HG02798 (cell line): ENCODE measurements at regions not wholly inside any gene's neighbourhood (a gene's known extent, or its start where the extent isn't known, plus 50 kb on each side); places are given as distances from the start of the nearest gene placed in this dataset.
"Not testable (repeated sequence)": the region's sequence is repeated elsewhere in the genome, so short reads cannot be mapped to it uniquely, and the experiment has no call there.

Experiments
- ATAC-seq: cut with Tn5 transposase; IDR thresholded peaks from one replicate; pipeline ENCODE4 v1.9.1; 2021; ENCODE audit warnings: mild to moderate bottlenecking; ENCODE audit not compliant: unreplicated experiment, poor library complexity

DNA sequence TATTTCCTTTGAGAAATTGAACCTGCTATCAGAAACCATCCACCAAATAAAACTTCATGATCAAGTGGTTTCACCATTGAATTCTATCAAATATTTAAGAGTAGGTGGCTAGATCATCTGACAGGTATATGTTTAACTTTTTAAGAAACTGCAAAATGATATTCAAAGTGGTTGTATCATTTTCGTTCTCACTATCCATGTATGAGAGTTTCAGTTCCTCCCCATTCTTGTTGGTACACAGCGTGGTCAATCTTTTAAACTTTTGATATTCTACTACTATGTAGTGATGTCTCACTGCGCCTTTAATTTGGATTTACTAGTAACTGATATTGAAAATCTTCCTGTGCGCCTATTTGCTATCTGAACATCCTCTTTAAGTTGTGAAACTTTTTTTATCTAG is 163.7 kb downstream of the CYB561 start:
- peak; percentile 39 for ATAC-seq

- no peak for ATAC-seq
Measured at GRCh38 chr17:63285551-63285950, 160.6 kb downstream of the CYB561 start.

GRCh38 chr17:63286254-63286653 is 159.9 kb downstream of the CYB561 start:
- no peak for ATAC-seq

- not testable (repeated sequence) for ATAC-seq
Measured at GRCh38 chr17:63287006-63287405, 159.1 kb downstream of the CYB561 start.

DNA sequence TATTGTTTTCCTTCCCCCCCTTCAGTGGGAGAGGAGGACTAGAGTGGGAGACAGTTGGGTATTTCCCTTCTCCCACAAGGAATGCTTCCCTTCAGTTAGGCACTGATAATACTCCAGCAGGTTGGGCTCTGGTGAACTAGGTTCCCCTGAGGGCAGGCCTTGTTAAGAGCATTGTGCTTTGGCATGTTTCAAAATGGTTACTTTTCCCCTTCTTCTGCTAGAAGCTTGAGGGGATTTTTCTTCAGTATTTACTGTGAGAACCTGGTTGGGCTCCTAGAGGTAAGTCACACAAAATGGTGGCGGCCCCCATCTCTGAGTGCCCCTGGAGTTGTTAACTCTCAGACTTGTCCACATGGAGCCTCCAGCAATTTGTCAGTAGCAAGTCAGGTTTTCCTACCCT is 156.2 kb downstream of the CYB561 start:
- ATAC-seq, result no peak

GRCh38 chr17:63290351-63290750 is 155.8 kb downstream of the CYB561 start:
- no peak for ATAC-seq

GRCh38 chr17:63290784-63291183 is 155.3 kb downstream of the CYB561 start:
- ATAC-seq, result no peak

GRCh38 chr17:63291258-63291657 is 154.8 kb downstream of the CYB561 start:
- no peak for ATAC-seq

GRCh38 chr17:63292421-63292820 is 153.7 kb downstream of the CYB561 start:
- ATAC-seq, result no peak

DNA sequence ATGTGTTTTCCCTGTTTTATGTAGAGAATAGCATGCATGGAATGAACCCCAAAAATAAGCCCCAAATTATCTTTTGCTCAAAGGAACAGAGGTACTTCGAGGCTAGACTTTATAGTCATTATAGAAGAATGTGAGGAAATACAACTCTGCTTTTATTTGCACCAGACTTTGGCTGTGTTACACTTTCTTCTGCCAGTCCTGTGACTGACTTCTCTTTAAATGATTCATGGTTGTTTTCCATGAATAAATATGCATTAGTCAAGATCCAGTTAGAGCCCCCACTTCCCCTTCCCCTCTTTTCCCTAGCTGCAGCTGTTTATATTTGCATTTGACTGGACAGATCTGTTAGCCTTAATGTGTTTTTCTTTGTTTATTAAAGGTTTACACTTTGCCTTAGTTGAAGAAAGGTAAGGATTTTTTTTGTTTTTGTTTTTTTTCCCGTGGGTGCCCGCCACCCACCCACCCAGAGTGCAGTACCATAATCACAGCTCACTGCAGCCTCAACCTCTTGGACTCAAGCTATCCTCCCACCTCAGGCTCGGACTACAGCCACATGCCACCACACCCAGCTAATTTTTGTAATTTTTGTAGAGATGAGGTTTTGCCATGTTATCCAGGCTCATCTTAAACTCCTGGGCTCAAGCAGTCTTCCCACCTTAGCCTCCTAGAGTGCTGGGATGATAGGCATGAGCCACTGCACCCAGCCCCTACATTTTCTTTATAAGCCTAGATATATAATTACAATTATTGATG is 152.6 kb downstream of the CYB561 start:
- ATAC-seq, result no peak

- no peak for ATAC-seq
Measured at GRCh38 chr17:63294776-63295175, 151.3 kb downstream of the CYB561 start.

DNA sequence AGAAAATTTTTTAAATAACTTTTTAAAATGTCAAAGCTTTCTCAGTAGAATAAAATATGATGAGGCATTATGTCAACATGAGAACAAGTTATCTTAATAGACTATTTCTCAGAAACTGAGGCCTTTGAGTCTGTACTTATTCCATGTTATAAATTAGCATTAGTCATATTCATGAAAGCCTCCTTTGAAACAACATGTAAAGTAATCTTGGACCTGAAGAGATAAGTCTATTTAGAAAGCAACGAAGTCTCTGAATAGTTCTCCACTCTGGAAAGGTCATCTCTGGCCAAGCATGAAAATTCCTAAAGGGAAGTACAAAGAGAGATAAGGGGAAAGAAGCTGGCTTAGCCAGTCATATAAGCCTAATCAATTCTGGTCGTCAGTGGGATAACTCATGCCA is 150.8 kb downstream of the CYB561 start:
- ATAC-seq, result no peak

GRCh38 chr17:63295839-63296590 is 150.1 kb downstream of the CYB561 start:
- no peak for ATAC-seq

DNA sequence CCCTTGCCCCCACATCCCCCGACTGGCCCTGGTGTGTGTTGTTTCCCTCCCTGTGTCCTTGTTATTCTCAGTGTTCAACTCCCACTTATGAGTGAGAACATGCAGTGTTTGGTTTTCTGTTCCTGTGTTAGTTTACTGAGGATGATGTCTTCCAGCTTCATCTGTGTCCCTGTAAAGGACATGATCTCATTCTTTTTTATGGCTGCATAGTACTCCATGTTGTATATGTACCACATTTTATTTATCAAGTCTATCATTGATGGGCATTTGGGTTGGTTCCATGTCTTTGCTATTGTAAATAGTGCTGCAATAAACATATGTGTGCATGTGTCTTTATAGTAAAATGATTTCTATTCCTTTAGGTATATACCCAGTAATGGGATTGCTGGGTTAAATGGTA is 147.2 kb downstream of the CYB561 start:
- not testable (repeated sequence) for ATAC-seq

- no peak for ATAC-seq
Measured at GRCh38 chr17:63304704-63305261, 141.3 kb downstream of the CYB561 start.

DNA sequence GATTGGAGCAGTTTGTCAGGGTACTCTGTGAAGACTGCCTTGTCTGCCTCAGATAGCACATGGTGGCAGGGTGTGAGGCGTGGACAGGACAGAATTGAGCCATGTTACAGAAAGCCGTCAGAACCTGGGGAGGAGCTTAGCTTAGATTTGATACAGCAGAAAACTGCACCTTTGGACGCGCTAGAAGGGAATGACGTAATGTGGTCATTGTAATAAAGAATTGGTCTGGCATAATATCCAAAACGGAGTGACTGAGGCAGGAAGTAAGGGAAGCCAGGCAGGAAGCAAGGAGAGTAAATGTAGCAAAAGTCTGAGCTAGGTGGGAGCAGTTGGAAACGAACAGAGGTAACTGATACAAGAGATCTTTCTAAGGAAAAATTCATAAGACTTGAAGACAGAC is 140.2 kb downstream of the CYB561 start:
- ATAC-seq, result no peak

- no peak for ATAC-seq
Measured at GRCh38 chr17:63306855-63307254, 139.3 kb downstream of the CYB561 start.

DNA sequence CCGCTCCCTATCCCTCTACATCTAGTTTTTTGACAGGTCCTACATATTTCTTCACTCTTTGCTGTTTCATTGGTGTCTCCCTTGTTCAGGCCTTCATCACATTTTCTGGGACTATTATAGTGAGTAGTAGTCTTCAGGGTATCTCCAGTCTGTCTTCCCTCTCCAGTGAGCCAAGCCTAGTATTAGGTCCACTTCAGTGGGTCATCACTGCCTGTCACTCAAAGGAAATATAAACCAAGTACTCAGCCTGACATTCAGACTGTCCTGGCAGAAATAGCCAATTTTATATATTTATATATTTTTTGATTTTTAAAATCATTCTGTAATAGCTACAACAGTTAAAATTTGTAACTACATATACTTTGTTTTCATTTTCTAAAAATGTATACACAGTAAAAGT is 137.8 kb downstream of the CYB561 start:
- ATAC-seq, result no peak

GRCh38 chr17:63309021-63309420 is 137.1 kb downstream of the CYB561 start:
- ATAC-seq, result no peak

GRCh38 chr17:63311416-63311937 is 134.6 kb downstream of the CYB561 start:
- ATAC-seq, result no peak

DNA sequence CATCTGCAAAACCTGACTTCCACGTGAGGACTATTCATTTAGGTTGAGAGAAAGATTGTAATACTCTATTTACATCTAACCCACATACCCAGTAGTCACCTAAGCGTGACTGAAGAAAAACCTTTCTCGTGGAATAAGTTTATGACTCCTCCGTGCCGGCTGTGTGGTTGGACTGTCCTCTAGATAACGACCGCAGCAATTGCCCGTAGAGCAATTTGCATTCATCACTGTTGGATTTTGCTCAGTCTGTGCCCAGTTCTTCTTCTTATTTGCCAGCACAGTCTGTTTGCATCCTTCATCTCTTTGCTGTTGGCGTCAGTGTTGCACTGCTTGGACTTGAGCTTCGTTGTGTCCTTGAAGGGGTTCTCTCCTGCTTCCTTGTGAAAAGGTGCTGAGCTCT is 131.3 kb downstream of the CYB561 start:
- no peak for ATAC-seq
